IMR-90 (cell line): ENCODE measurements at regions not wholly inside any gene's neighbourhood (a gene's known extent, or its start where the extent isn't known, plus 50 kb on each side); places are given as distances from the start of the nearest gene placed in this dataset.

Source experiments
- ATAC-seq: fragments of 200-7000 bp; cut with Tn5 transposase; 2 replicates; pipeline ENCODE4 v1.9.1; 2020; ENCODE audit warnings: low read depth, mild to moderate bottlenecking, moderate library complexity
- BruUV-seq: library from RNA; stranded (reverse); fragments of 400-500 nt; replicated peaks from 2 replicates; lab custom pipeline; 2021; lab: Mats Ljungman, UMichigan
- CTCF ChIA-PET: fragments of 300-600 bp; formaldehyde crosslinking; extraction: SDS; loops from one replicate; lab custom pipeline; 2021; ENCODE audit warnings: antibody characterized with exemption; lab: Yijun Ruan, JAX
- POLR2A ChIA-PET: fragments of 300-600 bp; sonication (Branson Sonifier 250); formaldehyde crosslinking; loops from one replicate; lab custom pipeline; 2022; ENCODE audit warnings: antibody characterized with exemption; ENCODE audit not compliant: unreplicated experiment; lab: Charles Lee
- DNase-seq: peaks from one replicate; pipeline ENCODE4 v3.0.0; 2013
- H2AFZ ChIP-seq: replicated peaks from 2 replicates; pipeline ENCODE3; 2013; ENCODE audit warnings: low read length, mild to moderate bottlenecking; ENCODE audit not compliant: poor library complexity
- H2AK5ac ChIP-seq: 2 replicates; pipeline ENCODE4 v1.6.1; 2013; ENCODE audit warnings: low read depth, low read length, inconsistent platforms
- H2AK9ac ChIP-seq: replicated peaks from 2 replicates; pipeline ENCODE3; 2013; ENCODE audit warnings: mild to moderate bottlenecking, low read depth, low read length, moderate library complexity; ENCODE audit not compliant: poor library complexity
- H2BK120ac ChIP-seq: 2 replicates; pipeline ENCODE4 v1.6.1; 2013; ENCODE audit warnings: low read depth, low read length, inconsistent platforms
- H2BK15ac ChIP-seq: 3 replicates; pipeline ENCODE4 v1.6.1; 2013; ENCODE audit warnings: low read depth, low read length, inconsistent platforms
- H2BK20ac ChIP-seq: 2 replicates; pipeline ENCODE4 v1.6.1; 2013; ENCODE audit warnings: low read depth, mild to moderate bottlenecking, inconsistent platforms, low read length, moderate library complexity
- H2BK5ac ChIP-seq: 2 replicates; pipeline ENCODE4 v1.6.1; 2013; ENCODE audit warnings: mild to moderate bottlenecking, low read depth, low read length, inconsistent platforms; ENCODE audit not compliant: poor library complexity, severe bottlenecking
- H3K14ac ChIP-seq: replicated peaks from 2 replicates; pipeline ENCODE4 v1.6.1; 2013; ENCODE audit warnings: low read depth, low read length, inconsistent platforms
- H3K18ac ChIP-seq: 2 replicates; pipeline ENCODE4 v1.6.1; 2013; ENCODE audit warnings: low read depth, low read length, control low read depth
- H3K23ac ChIP-seq: 2 replicates; pipeline ENCODE4 v1.6.1; 2013; ENCODE audit warnings: low read depth, low read length, inconsistent platforms
- H3K27ac ChIP-seq: 2 replicates; pipeline ENCODE4 v1.5.1; 2013; ENCODE audit warnings: mild to moderate bottlenecking, control low read depth, low read length; ENCODE audit not compliant: insufficient read depth
- H3K27me3 ChIP-seq: 2 replicates; pipeline ENCODE4 v1.6.1; 2013; ENCODE audit warnings: low read length; ENCODE audit not compliant: control insufficient read depth, insufficient read depth
- H3K36me3 ChIP-seq: 2 replicates; pipeline ENCODE4 v1.6.1; 2013; ENCODE audit warnings: low read length, mixed read lengths; ENCODE audit not compliant: control insufficient read depth, insufficient read depth
- H3K4ac ChIP-seq: 2 replicates; pipeline ENCODE4 v1.6.1; 2013; ENCODE audit warnings: low read depth, low read length, inconsistent platforms
- H3K4me1 ChIP-seq: 2 replicates; pipeline ENCODE4 v1.6.1; 2013; ENCODE audit warnings: low read length, mixed read lengths; ENCODE audit not compliant: control insufficient read depth, insufficient read depth
- H3K4me2 ChIP-seq: 2 replicates; pipeline ENCODE4 v1.6.1; 2013; ENCODE audit warnings: low read depth, mild to moderate bottlenecking, control low read depth, low read length, moderate library complexity
- H3K4me3 ChIP-seq: 2 replicates; pipeline ENCODE4 v1.5.1; 2013; ENCODE audit warnings: low read depth, mild to moderate bottlenecking, control low read depth, low read length, moderate library complexity; ENCODE audit not compliant: insufficient read depth
- H3K56ac ChIP-seq: 2 replicates; pipeline ENCODE4 v1.6.1; 2013; ENCODE audit warnings: low read length, inconsistent platforms; ENCODE audit not compliant: insufficient read depth; ENCODE audit errors: extremely low read depth
- H3K79me1 ChIP-seq, 2 experiments: 2 replicates each; pipeline ENCODE4 v1.6.1; 2013; ENCODE audit warnings: low read length in 2 of 2, inconsistent platforms in 1 of 2, low read depth in 1 of 2
- H3K9ac ChIP-seq: 2 replicates; pipeline ENCODE4 v1.6.1; 2013; ENCODE audit warnings: low read depth, low read length, control low read depth
- H3K9me1 ChIP-seq: 2 replicates; pipeline ENCODE4 v1.6.1; 2013; ENCODE audit warnings: low read length, inconsistent platforms; ENCODE audit not compliant: insufficient read depth
- H3K9me3 ChIP-seq: 2 replicates; pipeline ENCODE4 v1.6.1; 2013; ENCODE audit warnings: low read length; ENCODE audit not compliant: control insufficient read depth, insufficient read depth
- H4K20me1 ChIP-seq: 2 replicates; pipeline ENCODE4 v1.6.1; 2013; ENCODE audit warnings: low read length, inconsistent platforms; ENCODE audit not compliant: insufficient read depth
- H4K5ac ChIP-seq: 2 replicates; pipeline ENCODE4 v1.6.1; 2013; ENCODE audit warnings: mild to moderate bottlenecking, low read depth, low read length, control low read depth
- H4K8ac ChIP-seq, 2 experiments: 2 replicates each; pipeline ENCODE4 v1.6.1; 2013; ENCODE audit warnings: low read depth in 2 of 2, low read length in 2 of 2, control low read depth in 1 of 2, inconsistent platforms in 1 of 2
- H4K91ac ChIP-seq: 2 replicates; pipeline ENCODE4 v1.6.1; 2013; ENCODE audit warnings: low read depth, low read length, inconsistent platforms; ENCODE audit not compliant: insufficient read depth
- BHLHE40 ChIP-seq: fragments of 150-350 bp; IDR thresholded peaks from 2 replicates; pipeline ENCODE4 v1.6.1; 2016; ENCODE audit warnings: mild to moderate bottlenecking, low read depth, low read length
- CEBPB ChIP-seq: IDR thresholded peaks from 2 replicates; pipeline ENCODE4 v1.6.1; 2012; ENCODE audit warnings: low read depth, low read length, improper control_type of control experiment
- CHD1 ChIP-seq: IDR thresholded peaks from 2 replicates; pipeline ENCODE4 v1.6.1; 2012; ENCODE audit warnings: low read depth, low read length, improper control_type of control experiment
- MAFK ChIP-seq: IDR thresholded peaks from 2 replicates; pipeline ENCODE4 v1.6.1; 2012; ENCODE audit warnings: low read depth, low read length, improper control_type of control experiment
- POLR2A ChIP-seq: IDR thresholded peaks from 2 replicates; pipeline ENCODE4 v1.6.1; 2012; ENCODE audit warnings: mild to moderate bottlenecking, low read depth, low read length
- RAD21 ChIP-seq: IDR thresholded peaks from 2 replicates; pipeline ENCODE4 v1.6.1; 2012; ENCODE audit warnings: low read length, improper control_type of control experiment
- RFX5 ChIP-seq: IDR thresholded peaks from 2 replicates; pipeline ENCODE4 v1.8.0; 2012; ENCODE audit warnings: low read depth, mild to moderate bottlenecking, low read length, moderate library complexity
- SMC3 ChIP-seq: fragments of 150-350 bp; IDR thresholded peaks from 2 replicates; pipeline ENCODE4 v1.6.1; 2016; ENCODE audit warnings: low read depth, mild to moderate bottlenecking, antibody characterized with exemption, low read length, moderate library complexity
- WGBS, 2 experiments: methylation state at CpG; one replicate each; pipeline versions ENCODE4 v1.1.5 to v1.1.7; 2013; ENCODE audit warnings: missing lambda C conversion rate in 2 of 2; ENCODE audit not compliant: insufficient read length in 1 of 2; ENCODE audit errors: extremely low coverage in 2 of 2; 5-methylcytosine and 5-hydroxymethylcytosine counted together
- dilution Hi-C: fragments of 300-500 bp; cut with HindIII; formaldehyde crosslinking; loops from one replicate; pipeline ENCODE4 v1.14.3; 2018; ENCODE audit warnings: low sequenced_read_pairs; ENCODE audit not compliant: unreplicated experiment
- in situ Hi-C: fragments of 300-500 bp; cut with MboI; formaldehyde crosslinking; loops from 3 replicates; pipeline ENCODE4 v1.14.3; 2019; ENCODE audit warnings: low sequenced_read_pairs, inconsistent platforms, mixed read lengths
- intact Hi-C: fragments of 100-400 bp; cut with micrococcal nuclease; formaldehyde crosslinking; loops from 2 replicates; pipeline ENCODE4 v1.10.0; 2022
- TF ChIP-seq, protein P1 (sequence below): fragments of 150-350 bp; IDR thresholded peaks from 2 replicates; pipeline ENCODE4 v1.6.1; 2016; ENCODE audit warnings: low read depth, mild to moderate bottlenecking, low read length, moderate library complexity, borderline replicate concordance
- TF ChIP-seq, protein P2 (sequence below): fragments of 150-350 bp; IDR thresholded peaks from 2 replicates; pipeline ENCODE4 v1.6.1; 2017; ENCODE audit warnings: mild to moderate bottlenecking, antibody characterized with exemption, low read length, low read depth

DNA sequence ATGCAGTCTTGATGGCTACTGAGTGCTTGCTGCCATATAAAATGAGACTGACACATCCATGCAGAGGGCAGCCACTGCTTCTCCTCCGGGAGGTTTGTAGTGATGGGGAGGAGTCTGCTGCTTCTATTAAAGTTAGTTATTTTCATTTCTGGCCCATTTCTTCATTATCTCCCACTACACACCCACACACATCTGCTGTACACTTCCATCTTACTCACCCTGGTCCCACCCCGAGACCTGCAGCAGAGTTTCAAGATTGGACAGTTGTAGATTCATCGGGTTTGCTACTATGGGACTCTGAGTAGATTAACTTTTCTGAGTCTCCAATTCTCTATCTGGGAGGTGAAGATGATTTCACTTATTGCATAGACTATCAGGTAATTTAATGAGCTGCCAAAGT lies 176.2 kb upstream of the SNX19 start:
- no peak overlapping the region for H3K14ac ChIP-seq
- intact Hi-C loops (no loop called here), dilution Hi-C loops (no loop called here), in situ Hi-C loops (no loop called here)
- no peak overlapping the region for H2BK5ac ChIP-seq
- ATAC-seq = no peak
- H4K20me1 ChIP-seq = no peaks in the 10 kb centered on the region
- H2BK120ac ChIP-seq = no peak overlapping the region
- H3K79me1 ChIP-seq = no peaks in the 10 kb centered on the region
- TF ChIP-seq CHD1 (no peak), POLR2A (no peak), SMC3 (no peak), CEBPB (no peak), MAFK (no peak), BHLHE40 (no peak), RAD21 (no peak), RFX5 (no peak)
- TF ChIP-seq, protein P1, sequence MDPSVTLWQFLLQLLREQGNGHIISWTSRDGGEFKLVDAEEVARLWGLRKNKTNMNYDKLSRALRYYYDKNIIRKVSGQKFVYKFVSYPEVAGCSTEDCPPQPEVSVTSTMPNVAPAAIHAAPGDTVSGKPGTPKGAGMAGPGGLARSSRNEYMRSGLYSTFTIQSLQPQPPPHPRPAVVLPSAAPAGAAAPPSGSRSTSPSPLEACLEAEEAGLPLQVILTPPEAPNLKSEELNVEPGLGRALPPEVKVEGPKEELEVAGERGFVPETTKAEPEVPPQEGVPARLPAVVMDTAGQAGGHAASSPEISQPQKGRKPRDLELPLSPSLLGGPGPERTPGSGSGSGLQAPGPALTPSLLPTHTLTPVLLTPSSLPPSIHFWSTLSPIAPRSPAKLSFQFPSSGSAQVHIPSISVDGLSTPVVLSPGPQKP = no peak
- TF ChIP-seq, protein P2, sequence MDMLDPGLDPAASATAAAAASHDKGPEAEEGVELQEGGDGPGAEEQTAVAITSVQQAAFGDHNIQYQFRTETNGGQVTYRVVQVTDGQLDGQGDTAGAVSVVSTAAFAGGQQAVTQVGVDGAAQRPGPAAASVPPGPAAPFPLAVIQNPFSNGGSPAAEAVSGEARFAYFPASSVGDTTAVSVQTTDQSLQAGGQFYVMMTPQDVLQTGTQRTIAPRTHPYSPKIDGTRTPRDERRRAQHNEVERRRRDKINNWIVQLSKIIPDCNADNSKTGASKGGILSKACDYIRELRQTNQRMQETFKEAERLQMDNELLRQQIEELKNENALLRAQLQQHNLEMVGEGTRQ = no peak
- DNase-seq = peak; percentile 17
- BruUV-seq = no TSS peak
- no peak overlapping the region for H3K4ac ChIP-seq
- no peak overlapping the region for H3K27ac ChIP-seq
- H3K9ac ChIP-seq = no peak overlapping the region
- H3K4me2 ChIP-seq = no peak overlapping the region
- H3K27me3 ChIP-seq = no peaks in the 10 kb centered on the region
- no peak overlapping the region for H2BK20ac ChIP-seq
- no peak overlapping the region for H2AK5ac ChIP-seq
- H3K56ac ChIP-seq = no peak overlapping the region
- no peaks in the 10 kb centered on the region for H3K9me3 ChIP-seq
- CTCF ChIA-PET = no interaction called here
- no peaks in the 10 kb centered on the region for H3K9me1 ChIP-seq
- POLR2A ChIA-PET = no interaction called here
- H2BK15ac ChIP-seq = no peak overlapping the region
- H2AK9ac ChIP-seq = no peak overlapping the region
- no peak overlapping the region for H3K18ac ChIP-seq
- no peak overlapping the region for H4K8ac ChIP-seq
- WGBS, 2 experiments = no CpG with 5 or more reads among the region's 3 CpGs
- H3K23ac ChIP-seq = no peak overlapping the region
- H3K4me3 ChIP-seq = no peak overlapping the region
- H2AFZ ChIP-seq = no peak overlapping the region
- H3K4me1 ChIP-seq = no peaks in the 10 kb centered on the region
- no peak overlapping the region for H4K5ac ChIP-seq
- no peak overlapping the region for H4K91ac ChIP-seq
- H3K36me3 ChIP-seq = no peaks in the 10 kb centered on the region
